ENCODE measurements at regions not wholly inside any gene's neighbourhood (a gene's known extent, or its start where the extent isn't known, plus 50 kb on each side); places are given as distances from the start of the nearest gene placed in this dataset.

GRCh38 chr11:79747406-79747805 is 306.6 kb upstream of the TENM4 start:
- no peak for DNase-seq (ENCODE audit: low read depth)

GRCh38 chr11:79744941-79745340 is 304.1 kb upstream of the TENM4 start:
- DNase-seq (ENCODE audit: low read depth): no peak

GRCh38 chr11:79742176-79742575 is 301.3 kb upstream of the TENM4 start:
- no peak for DNase-seq (ENCODE audit: low read depth)

GRCh38 chr11:79739591-79739990 is 298.8 kb upstream of the TENM4 start:
- no peak for DNase-seq (ENCODE audit: low read depth)

GRCh38 chr11:79727221-79727620 is 286.4 kb upstream of the TENM4 start:
- DNase-seq (ENCODE audit: low read depth): no peak

- DNase-seq (ENCODE audit: low read depth): no peak
Measured at GRCh38 chr11:79720115-79720514, 279.3 kb upstream of the TENM4 start.

DNA sequence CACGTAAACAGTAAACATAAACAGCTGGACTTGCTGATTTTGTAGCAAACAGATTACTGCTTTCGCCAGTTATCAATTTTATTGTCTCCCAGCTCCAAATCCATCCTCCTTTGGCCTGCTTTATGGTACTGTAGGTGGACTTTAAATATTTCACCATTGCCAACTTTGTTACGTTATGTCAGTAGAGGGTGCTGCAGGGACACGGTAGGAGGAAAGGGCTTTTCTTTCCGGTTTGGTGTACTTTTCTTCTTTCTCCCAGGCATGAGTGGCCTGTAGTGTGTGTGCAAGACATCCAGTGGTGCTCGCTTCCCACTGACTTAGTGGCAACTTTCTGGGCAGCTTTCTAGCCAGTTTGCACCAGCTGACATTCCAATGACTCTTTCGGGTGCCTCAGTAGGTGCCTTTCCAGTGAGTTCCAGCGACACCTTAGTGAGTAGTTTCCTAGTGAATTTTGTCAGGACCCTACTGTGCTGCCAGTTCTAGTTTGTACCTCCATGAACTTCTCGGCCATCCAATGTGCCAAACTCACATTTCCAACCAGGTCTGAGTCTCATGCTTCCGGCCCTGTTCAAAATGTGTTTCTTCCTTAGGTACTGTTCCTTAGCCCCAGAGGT is 267.6 kb upstream of the TENM4 start:
- DNase-seq (ENCODE audit: low read depth): no peak

DNA sequence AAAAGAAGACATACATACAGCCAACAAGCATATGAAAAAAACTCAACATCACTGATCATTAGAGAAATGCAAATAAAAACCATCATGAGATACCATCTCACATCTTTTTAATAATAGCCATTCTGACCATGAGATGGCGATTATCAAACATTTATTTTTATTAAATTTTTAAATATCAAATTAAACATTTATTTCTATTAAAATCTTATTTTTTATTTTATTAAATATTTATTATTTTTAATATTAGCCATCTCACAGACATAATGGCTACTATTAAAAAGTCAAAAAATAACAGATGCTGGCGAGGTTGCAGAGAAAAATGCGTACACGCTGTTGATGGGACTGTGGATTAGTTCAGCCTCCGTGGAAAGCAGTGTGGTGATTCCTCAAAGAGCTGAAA is 264.8 kb upstream of the TENM4 start:
- no peak for DNase-seq (ENCODE audit: low read depth)

DNA sequence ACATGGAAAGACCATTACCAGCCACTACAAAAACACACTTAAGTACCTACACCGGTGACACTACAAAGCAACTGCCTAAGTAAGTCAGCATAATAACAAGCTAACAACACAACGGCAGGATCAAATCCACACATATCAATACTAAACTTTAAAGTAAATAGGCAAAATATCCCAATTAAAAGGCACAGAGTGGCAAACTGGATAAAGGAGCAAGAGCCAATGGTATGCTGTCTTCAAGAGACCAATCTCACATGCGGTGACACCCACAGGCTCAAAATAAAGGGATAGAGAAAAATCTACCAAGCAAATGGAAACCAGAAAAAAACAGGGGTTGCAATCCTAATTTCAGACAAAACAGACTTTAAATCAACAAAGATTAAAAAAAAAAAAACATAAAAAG is 261.5 kb upstream of the TENM4 start:
- DNase-seq (ENCODE audit: low read depth): no peak

- no peak for DNase-seq (ENCODE audit: low read depth)
Measured at GRCh38 chr11:79699246-79699645, 258.4 kb upstream of the TENM4 start.

DNA sequence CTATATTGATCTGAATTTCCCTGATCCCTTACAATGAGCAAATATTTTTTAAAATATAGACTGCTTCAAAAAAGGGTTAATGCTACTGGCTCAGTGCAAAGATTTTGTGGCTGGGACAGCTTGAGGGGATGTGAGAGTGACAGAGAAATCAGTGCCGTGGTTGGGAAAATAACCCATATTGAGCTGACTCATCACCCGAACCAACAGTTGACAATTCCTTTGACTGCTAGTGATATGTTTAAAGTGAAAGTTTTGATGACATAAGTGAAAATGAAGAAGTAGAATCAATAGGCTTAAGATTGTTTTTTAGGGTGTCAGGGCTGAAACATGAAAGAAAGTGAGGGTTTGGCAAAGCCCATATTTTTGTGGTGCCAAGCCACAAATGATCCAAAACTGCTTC is 257.1 kb upstream of the TENM4 start:
- no peak for DNase-seq (ENCODE audit: low read depth)

DNA sequence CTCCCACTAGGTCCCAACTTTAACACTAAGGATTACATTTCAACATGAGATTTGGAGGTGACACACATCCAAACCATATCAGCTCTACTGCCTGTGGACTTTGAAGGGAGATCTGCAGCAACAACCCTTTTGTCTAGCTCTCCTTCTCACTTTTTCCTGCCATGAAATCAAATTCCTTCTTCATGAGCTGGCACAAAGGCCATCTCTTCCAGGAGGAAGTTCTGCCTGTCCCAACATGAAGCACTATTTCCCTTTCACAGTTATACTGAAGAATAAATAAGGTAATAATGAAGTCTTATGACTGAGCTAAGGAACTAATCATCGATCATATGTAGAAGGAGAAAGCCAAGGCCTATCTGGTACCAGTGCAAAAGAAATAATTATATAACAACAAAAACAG is 253.5 kb upstream of the TENM4 start:
- DNase-seq (ENCODE audit: low read depth): no peak

DNA sequence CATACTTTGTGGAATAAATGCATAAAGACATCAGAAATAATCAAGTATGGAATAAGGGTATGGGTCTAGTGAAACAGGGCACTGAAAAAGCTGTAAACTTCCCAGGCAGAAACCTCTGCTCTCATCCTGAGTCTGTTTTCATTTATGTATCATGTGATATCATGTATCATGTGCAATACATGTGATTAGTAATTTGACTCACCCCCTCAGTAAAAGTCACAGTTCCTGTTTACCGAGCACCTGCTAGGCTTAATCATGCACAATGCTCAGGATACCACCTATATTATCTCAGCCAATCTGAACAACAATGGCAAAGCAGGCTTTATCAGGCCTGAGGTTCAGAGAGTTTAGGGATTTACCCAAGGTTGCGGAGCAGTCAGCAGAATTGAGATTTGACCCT is 250.6 kb upstream of the TENM4 start:
- no peak for DNase-seq (ENCODE audit: low read depth)

DNA sequence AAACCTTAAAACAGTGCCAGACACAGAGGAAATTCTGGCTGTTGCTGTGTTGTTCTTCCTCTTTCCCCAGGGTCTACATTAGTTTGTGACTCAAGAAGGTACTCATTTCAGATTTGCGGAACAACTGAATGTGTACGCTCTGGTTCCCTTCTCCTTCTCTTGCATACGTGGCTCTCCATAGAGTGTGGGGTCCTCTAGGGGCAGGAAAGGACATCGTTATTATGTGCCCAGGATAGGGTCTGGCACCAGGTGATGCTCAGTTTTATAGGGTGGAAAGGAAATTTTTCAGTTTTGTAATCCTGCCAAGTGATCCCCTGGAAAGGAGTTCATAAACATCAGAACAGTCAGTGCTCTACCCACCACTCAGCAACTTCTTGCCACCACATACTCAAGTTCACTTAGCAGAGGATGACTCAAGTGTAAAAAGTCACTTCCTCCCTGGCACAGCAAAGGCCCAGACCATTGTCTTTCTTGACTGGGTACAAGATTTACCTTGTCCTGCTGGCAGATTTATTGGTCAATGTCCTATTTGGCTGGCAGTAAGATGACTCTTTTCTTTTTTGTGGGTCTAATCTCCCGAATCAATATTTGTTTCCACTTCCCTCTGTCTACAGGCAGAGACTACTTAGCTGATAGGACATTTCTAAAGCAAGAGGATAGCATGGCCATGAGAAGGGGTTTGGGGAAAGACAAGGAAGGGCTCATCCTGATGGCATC is 246.0 kb upstream of the TENM4 start:
- no peak for DNase-seq (ENCODE audit: low read depth)

DNA sequence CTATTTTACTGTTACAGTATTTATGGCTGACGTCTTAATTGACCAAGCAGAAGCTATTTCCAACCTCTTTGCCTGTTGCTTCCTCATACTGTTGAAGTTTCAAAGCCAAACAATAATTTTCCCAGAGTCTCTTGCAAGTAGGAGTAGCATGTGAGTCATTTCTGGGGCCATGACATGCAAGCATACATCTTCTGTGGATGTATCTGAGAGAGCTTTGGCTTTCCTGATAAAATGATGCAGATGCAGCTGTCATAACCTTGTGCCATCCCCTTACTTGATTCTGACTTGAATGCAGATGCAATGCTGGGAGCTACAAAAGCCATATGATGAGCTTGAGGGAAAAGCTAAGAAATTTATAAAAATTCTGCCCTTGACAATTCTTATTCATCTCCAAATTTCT is 243.1 kb upstream of the TENM4 start:
- no peak for DNase-seq (ENCODE audit: low read depth)

- DNase-seq (ENCODE audit: low read depth): no peak
Measured at GRCh38 chr11:79678780-79679452, 238.1 kb upstream of the TENM4 start.

DNA sequence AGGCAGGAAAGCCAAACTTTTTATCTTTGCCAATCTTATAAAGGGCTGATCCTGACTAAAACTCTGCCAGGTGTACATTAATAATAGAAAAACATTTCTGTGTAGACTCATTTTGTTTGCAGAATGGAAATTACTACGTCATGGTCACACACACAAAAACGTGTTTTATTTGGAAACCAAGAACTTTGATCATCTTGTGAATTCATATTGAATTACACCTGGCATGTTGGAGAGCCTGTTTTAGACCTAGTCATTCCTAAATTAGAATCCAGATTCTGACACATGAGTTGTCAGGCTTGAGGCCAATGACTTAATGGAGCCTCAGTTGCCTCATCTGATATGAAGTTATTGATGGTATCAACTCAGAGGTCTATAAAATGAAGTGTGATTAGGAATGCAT is 235.6 kb upstream of the TENM4 start:
- DNase-seq (ENCODE audit: low read depth): no peak

- DNase-seq (ENCODE audit: low read depth): no peak
Measured at GRCh38 chr11:79675081-79675480, 234.3 kb upstream of the TENM4 start.

DNA sequence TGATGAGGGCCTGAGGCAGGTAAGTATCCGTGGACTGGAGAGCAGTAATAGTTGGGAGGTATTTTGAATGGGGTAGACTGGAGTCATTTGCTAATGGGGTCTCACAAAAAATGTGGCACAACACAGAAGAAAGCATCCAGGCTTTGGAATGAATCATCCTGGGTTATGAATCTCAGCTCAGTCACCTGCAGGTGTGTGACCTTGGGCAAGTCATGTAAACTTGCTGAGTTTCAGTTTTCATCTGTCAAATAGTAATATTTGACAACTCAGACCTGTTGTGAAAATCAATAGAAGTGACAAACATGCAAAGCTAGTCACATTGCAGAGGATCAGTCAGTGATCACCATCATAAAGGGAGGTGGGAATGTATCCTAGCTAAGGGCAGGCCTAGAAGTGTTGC is 232.0 kb upstream of the TENM4 start:
- DNase-seq (ENCODE audit: low read depth): no peak

GRCh38 chr11:79671401-79671800 is 230.6 kb upstream of the TENM4 start:
- no peak for DNase-seq (ENCODE audit: low read depth)

- DNase-seq (ENCODE audit: low read depth): no peak
Measured at GRCh38 chr11:79670882-79671281, 230.1 kb upstream of the TENM4 start.

GRCh38 chr11:79668575-79668974 is 227.7 kb upstream of the TENM4 start:
- DNase-seq (ENCODE audit: low read depth): no peak

DNA sequence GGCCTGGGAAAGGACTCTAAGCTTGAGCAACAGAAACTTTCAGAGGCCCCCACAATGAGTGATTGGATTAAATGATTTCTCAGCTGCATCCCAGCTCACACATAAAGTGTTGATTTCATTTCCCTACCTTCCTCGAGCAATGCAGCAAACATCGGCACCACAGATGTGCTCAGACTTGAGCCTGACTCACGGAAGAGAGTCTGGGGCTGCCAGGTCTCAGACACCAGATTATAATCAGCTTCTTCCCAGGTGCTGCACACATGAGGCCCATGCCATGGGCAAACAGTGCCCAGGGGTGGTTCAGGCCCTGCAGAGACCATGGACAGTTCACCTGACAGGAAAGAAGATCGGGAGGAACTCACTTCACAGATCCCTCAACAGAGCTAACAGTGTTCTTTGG is 226.6 kb upstream of the TENM4 start:
- no peak for DNase-seq (ENCODE audit: low read depth)

GRCh38 chr11:79663017-79663416 is 222.2 kb upstream of the TENM4 start:
- no peak for DNase-seq (ENCODE audit: low read depth)
